OCI-LY1 (cell line): ENCODE measurements at regions not wholly inside any gene's neighbourhood (a gene's known extent, or its start where the extent isn't known, plus 50 kb on each side); places are given as distances from the start of the nearest gene placed in this dataset.

Source experiments
- EZH2 ChIP-seq: fragments of 200-600 bp; sonication (generic), shearing (Covaris generic); IDR thresholded peaks from 2 replicates; pipeline ENCODE4 v1.8.0; 2017; ENCODE audit warnings: borderline replicate concordance, mixed run types, mild to moderate bottlenecking, antibody characterized with exemption, low read length, moderate library complexity, mixed read lengths
- TF ChIP-seq, protein P1 (sequence below): fragments of 200-600 bp; sonication (generic), shearing (Covaris generic); IDR thresholded peaks from 2 replicates; pipeline ENCODE4 v1.5.1; 2017; ENCODE audit warnings: mild to moderate bottlenecking, antibody characterized with exemption, low read length, moderate library complexity, mixed read lengths

DNA sequence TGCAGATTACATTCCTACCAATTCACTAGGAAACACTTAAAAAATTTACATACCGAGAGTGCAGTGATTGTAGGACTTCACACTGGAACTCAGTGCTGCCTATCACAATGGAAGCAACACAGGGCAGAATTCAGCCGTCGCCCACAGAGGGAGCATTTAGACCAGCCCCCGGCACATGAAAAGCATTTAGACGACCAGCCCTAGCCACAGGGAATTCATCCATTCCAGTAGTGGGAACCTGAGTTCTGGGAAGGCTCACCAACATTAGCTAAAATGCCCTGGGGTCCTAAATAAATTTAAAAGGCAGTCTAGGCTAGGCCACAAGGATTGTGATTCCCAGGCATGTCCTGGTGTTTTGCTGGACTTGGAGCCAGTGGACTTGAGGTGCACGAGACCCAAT lies 155.2 kb downstream of the LIG4 start:
- TF ChIP-seq, protein P1, sequence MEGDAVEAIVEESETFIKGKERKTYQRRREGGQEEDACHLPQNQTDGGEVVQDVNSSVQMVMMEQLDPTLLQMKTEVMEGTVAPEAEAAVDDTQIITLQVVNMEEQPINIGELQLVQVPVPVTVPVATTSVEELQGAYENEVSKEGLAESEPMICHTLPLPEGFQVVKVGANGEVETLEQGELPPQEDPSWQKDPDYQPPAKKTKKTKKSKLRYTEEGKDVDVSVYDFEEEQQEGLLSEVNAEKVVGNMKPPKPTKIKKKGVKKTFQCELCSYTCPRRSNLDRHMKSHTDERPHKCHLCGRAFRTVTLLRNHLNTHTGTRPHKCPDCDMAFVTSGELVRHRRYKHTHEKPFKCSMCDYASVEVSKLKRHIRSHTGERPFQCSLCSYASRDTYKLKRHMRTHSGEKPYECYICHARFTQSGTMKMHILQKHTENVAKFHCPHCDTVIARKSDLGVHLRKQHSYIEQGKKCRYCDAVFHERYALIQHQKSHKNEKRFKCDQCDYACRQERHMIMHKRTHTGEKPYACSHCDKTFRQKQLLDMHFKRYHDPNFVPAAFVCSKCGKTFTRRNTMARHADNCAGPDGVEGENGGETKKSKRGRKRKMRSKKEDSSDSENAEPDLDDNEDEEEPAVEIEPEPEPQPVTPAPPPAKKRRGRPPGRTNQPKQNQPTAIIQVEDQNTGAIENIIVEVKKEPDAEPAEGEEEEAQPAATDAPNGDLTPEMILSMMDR = no peak
- TF ChIP-seq EZH2 = no peak
